D721Med (cell line): ENCODE measurements at regions not wholly inside any gene's neighbourhood (a gene's known extent, or its start where the extent isn't known, plus 50 kb on each side); places are given as distances from the start of the nearest gene placed in this dataset.

Experiments used
- DNase-seq: peaks from one replicate; pipeline ENCODE4 v3.0.0; 2011; ENCODE audit warnings: low spot score; ENCODE audit not compliant: insufficient read length
- FAIRE-seq: peaks from 2 replicates; lab custom pipeline; 2011; peaks lifted over from hg19 to GRCh38; lab: Jason Lieb, UNC
- CTCF ChIP-seq: IDR thresholded peaks from 2 replicates; pipeline ENCODE4 v1.5.1; 2012; ENCODE audit warnings: mild to moderate bottlenecking, control low read depth; ENCODE audit not compliant: insufficient read depth; ENCODE audit errors: missing control alignments

- FAIRE-seq (no peak), DNase-seq (no peak)
- TF ChIP-seq CTCF, result no peak
Observed at GRCh38 chr20:11051136-11051535, 377.3 kb upstream of the JAG1 start.

- FAIRE-seq (no peak), DNase-seq (no peak)
- no peak for TF ChIP-seq CTCF
Observed at GRCh38 chr20:11053310-11053709, 379.5 kb upstream of the JAG1 start.

- no peak for TF ChIP-seq CTCF
- FAIRE-seq (no peak), DNase-seq (no peak)
Observed at GRCh38 chr20:11054266-11054993, 380.6 kb upstream of the JAG1 start.

GRCh38 chr20:11056414-11056813, 382.6 kb upstream of the JAG1 start:
- no peak for TF ChIP-seq CTCF
- no peak for DNase-seq
- no peak for FAIRE-seq

- DNase-seq (no peak), FAIRE-seq (no peak)
- TF ChIP-seq CTCF, result no peak
Observed at GRCh38 chr20:11057624-11058023, 383.8 kb upstream of the JAG1 start.

- TF ChIP-seq CTCF, result no peak
- no peak for FAIRE-seq
- no peak for DNase-seq
Observed at GRCh38 chr20:11059659-11060058, 385.9 kb upstream of the JAG1 start.

- DNase-seq, result no peak
- FAIRE-seq, result no peak
- no peak for TF ChIP-seq CTCF
Observed at GRCh38 chr20:11060423-11061185, 386.8 kb upstream of the JAG1 start.
